IPS-18a (cell line): ENCODE measurements at regions not wholly inside any gene's neighbourhood (a gene's known extent, or its start where the extent isn't known, plus 50 kb on each side); places are given as distances from the start of the nearest gene placed in this dataset.

ENCODE experiments used
- H3K27ac ChIP-seq: one replicate; pipeline ENCODE4 v1.5.1; 2013; ENCODE audit warnings: low read length
- H3K27me3 ChIP-seq: one replicate; pipeline ENCODE4 v1.6.1; 2013; ENCODE audit warnings: mild to moderate bottlenecking, low read length; ENCODE audit not compliant: control insufficient read depth, insufficient read depth
- H3K36me3 ChIP-seq: one replicate; pipeline ENCODE4 v1.6.1; 2013; ENCODE audit warnings: low read depth, low read length; ENCODE audit not compliant: control insufficient read depth
- H3K4me1 ChIP-seq: one replicate; pipeline ENCODE4 v1.6.1; 2013; ENCODE audit warnings: low read depth, low read length; ENCODE audit not compliant: control insufficient read depth
- H3K4me3 ChIP-seq: one replicate; pipeline ENCODE4 v1.5.1; 2013; ENCODE audit warnings: low read length
- H3K9ac ChIP-seq: one replicate; pipeline ENCODE4 v1.6.1; 2013; ENCODE audit warnings: mild to moderate bottlenecking, low read length, moderate library complexity
- H3K9me3 ChIP-seq: one replicate; pipeline ENCODE4 v1.6.1; 2013; ENCODE audit warnings: low read depth, low read length; ENCODE audit not compliant: control insufficient read depth

- Histone ChIP-seq H3K27ac (no peak overlapping the region), H3K9me3 (no peaks in the 10 kb centered on the region), H3K27me3 (no peaks in the 10 kb centered on the region), H3K36me3 (no peaks in the 10 kb centered on the region), H3K4me1 (no peaks in the 10 kb centered on the region), H3K9ac (no peak overlapping the region), H3K4me3 (no peak overlapping the region)
These were observed 1462.1 kb downstream of the DPP10 start for GRCh38 chr2:115904516-115904915.

- Histone ChIP-seq H3K4me1 (no peaks in the 10 kb centered on the region), H3K9me3 (no peaks in the 10 kb centered on the region), H3K4me3 (no peak overlapping the region), H3K36me3 (no peaks in the 10 kb centered on the region), H3K9ac (no peak overlapping the region), H3K27ac (no peak overlapping the region), H3K27me3 (no peaks in the 10 kb centered on the region)
These were observed 1466.3 kb downstream of the DPP10 start for GRCh38 chr2:115908731-115909130.

GRCh38 chr2:115910270-115910669 lies 1467.8 kb downstream of the DPP10 start:
- Histone ChIP-seq H3K27me3 (no peaks in the 10 kb centered on the region), H3K9me3 (no peaks in the 10 kb centered on the region), H3K9ac (no peak overlapping the region), H3K4me1 (no peaks in the 10 kb centered on the region), H3K4me3 (no peak overlapping the region), H3K36me3 (no peaks in the 10 kb centered on the region), H3K27ac (no peak overlapping the region)

GRCh38 chr2:115913921-115914320 lies 1471.5 kb downstream of the DPP10 start:
- Histone ChIP-seq H3K4me3 (no peak overlapping the region), H3K27me3 (no peaks in the 10 kb centered on the region), H3K4me1 (no peaks in the 10 kb centered on the region), H3K9me3 (no peaks in the 10 kb centered on the region), H3K9ac (no peak overlapping the region), H3K36me3 (no peaks in the 10 kb centered on the region), H3K27ac (no peak overlapping the region)

GRCh38 chr2:115921541-115921940 lies 1479.1 kb downstream of the DPP10 start:
- Histone ChIP-seq H3K9me3 (no peaks in the 10 kb centered on the region), H3K4me1 (peaks cover 15% of the 10 kb centered on the region), H3K36me3 (no peaks in the 10 kb centered on the region), H3K27me3 (no peaks in the 10 kb centered on the region), H3K27ac (no peak overlapping the region), H3K4me3 (peak overlapping the region; percentile 21), H3K9ac (no peak overlapping the region)

GRCh38 chr2:115939902-115940301 lies 1497.5 kb downstream of the DPP10 start:
- Histone ChIP-seq H3K27ac (no peak overlapping the region), H3K4me3 (no peak overlapping the region), H3K9ac (no peak overlapping the region), H3K36me3 (no peaks in the 10 kb centered on the region), H3K9me3 (no peaks in the 10 kb centered on the region), H3K27me3 (no peaks in the 10 kb centered on the region), H3K4me1 (no peaks in the 10 kb centered on the region)

- Histone ChIP-seq H3K27me3 (no peaks in the 10 kb centered on the region), H3K9ac (no peak overlapping the region), H3K4me3 (no peak overlapping the region), H3K9me3 (no peaks in the 10 kb centered on the region), H3K4me1 (no peaks in the 10 kb centered on the region), H3K36me3 (no peaks in the 10 kb centered on the region), H3K27ac (no peak overlapping the region)
These were observed 1500.4 kb downstream of the DPP10 start for GRCh38 chr2:115942800-115943199.

GRCh38 chr2:115946341-115946740 lies 1503.9 kb downstream of the DPP10 start:
- no peaks in the 10 kb centered on the region for H3K36me3 ChIP-seq
- H3K4me3 ChIP-seq, result no peak overlapping the region
- no peak overlapping the region for H3K27ac ChIP-seq
- H3K9me3 ChIP-seq, result no peaks in the 10 kb centered on the region
- no peaks in the 10 kb centered on the region for H3K4me1 ChIP-seq
- no peaks in the 10 kb centered on the region for H3K27me3 ChIP-seq
- no peak overlapping the region for H3K9ac ChIP-seq

- no peak overlapping the region for H3K4me3 ChIP-seq
- no peaks in the 10 kb centered on the region for H3K4me1 ChIP-seq
- no peak overlapping the region for H3K27ac ChIP-seq
- no peaks in the 10 kb centered on the region for H3K9me3 ChIP-seq
- no peak overlapping the region for H3K9ac ChIP-seq
- H3K27me3 ChIP-seq, result no peaks in the 10 kb centered on the region
- H3K36me3 ChIP-seq, result no peaks in the 10 kb centered on the region
These were observed 1504.5 kb downstream of the DPP10 start for GRCh38 chr2:115946891-115947290.

- H3K9me3 ChIP-seq, result peaks cover 4% of the 10 kb centered on the region
These were observed 1534.5 kb downstream of the DPP10 start for GRCh38 chr2:115976916-115977315.

GRCh38 chr2:115999039-115999438 lies 1556.6 kb downstream of the DPP10 start:
- H3K9ac ChIP-seq, result no peak overlapping the region
- no peaks in the 10 kb centered on the region for H3K4me1 ChIP-seq
- H3K27me3 ChIP-seq, result no peaks in the 10 kb centered on the region
- no peak overlapping the region for H3K27ac ChIP-seq
- no peak overlapping the region for H3K4me3 ChIP-seq
- H3K36me3 ChIP-seq, result no peaks in the 10 kb centered on the region
- H3K9me3 ChIP-seq, result no peaks in the 10 kb centered on the region

More at GRCh38 chr2:115976916-115977315, 1534.5 kb downstream of the DPP10 start:
- H3K9ac ChIP-seq, result no peak overlapping the region
- no peaks in the 10 kb centered on the region for H3K27me3 ChIP-seq
- H3K4me3 ChIP-seq, result no peak overlapping the region
- no peaks in the 10 kb centered on the region for H3K36me3 ChIP-seq
- H3K4me1 ChIP-seq, result no peaks in the 10 kb centered on the region
- no peak overlapping the region for H3K27ac ChIP-seq

- no peaks in the 10 kb centered on the region for H3K9me3 ChIP-seq
- no peak overlapping the region for H3K9ac ChIP-seq
- H3K27me3 ChIP-seq, result no peaks in the 10 kb centered on the region
- no peak overlapping the region for H3K27ac ChIP-seq
- no peak overlapping the region for H3K4me3 ChIP-seq
- H3K4me1 ChIP-seq, result no peaks in the 10 kb centered on the region
- H3K36me3 ChIP-seq, result no peaks in the 10 kb centered on the region
These were observed 1580.6 kb downstream of the DPP10 start for GRCh38 chr2:116023026-116023425.
